GM12875 (cell line): ENCODE measurements at regions not wholly inside any gene's neighbourhood (a gene's known extent, or its start where the extent isn't known, plus 50 kb on each side); places are given as distances from the start of the nearest gene placed in this dataset.

ENCODE experiments used
- H3K4me3 ChIP-seq: one replicate; pipeline ENCODE4 v1.5.1; 2011; ENCODE audit warnings: low read depth, low read length, control low read depth
- TF ChIP-seq, protein P1 (sequence below): IDR thresholded peaks from 2 replicates; pipeline ENCODE4 v1.5.1; 2011; ENCODE audit warnings: low read depth, mild to moderate bottlenecking, control low read depth, inconsistent platforms, low read length, moderate library complexity, borderline replicate concordance; ENCODE audit not compliant: insufficient read depth

DNA sequence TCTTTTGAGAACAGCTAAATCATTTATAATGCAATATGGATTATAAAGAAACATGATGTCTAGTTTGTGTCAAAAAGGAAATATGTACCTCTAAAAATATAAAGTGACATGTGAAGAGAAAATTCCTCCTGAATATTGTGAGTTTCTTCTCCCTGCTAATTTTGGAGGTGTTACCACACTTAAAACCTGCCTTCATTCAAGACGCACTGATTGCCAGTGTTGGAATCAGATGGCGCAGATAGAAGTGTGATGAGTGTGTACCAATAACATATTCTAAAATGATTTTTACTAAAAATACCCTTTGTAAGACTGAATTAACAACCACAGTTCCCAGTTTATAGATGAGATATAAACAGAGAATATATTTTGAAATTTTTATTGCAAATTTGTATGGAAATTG is 681.8 kb upstream of the LRATD1 start:
- TF ChIP-seq, protein P1, sequence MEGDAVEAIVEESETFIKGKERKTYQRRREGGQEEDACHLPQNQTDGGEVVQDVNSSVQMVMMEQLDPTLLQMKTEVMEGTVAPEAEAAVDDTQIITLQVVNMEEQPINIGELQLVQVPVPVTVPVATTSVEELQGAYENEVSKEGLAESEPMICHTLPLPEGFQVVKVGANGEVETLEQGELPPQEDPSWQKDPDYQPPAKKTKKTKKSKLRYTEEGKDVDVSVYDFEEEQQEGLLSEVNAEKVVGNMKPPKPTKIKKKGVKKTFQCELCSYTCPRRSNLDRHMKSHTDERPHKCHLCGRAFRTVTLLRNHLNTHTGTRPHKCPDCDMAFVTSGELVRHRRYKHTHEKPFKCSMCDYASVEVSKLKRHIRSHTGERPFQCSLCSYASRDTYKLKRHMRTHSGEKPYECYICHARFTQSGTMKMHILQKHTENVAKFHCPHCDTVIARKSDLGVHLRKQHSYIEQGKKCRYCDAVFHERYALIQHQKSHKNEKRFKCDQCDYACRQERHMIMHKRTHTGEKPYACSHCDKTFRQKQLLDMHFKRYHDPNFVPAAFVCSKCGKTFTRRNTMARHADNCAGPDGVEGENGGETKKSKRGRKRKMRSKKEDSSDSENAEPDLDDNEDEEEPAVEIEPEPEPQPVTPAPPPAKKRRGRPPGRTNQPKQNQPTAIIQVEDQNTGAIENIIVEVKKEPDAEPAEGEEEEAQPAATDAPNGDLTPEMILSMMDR = no peak
- H3K4me3 ChIP-seq = no peak overlapping the region

DNA sequence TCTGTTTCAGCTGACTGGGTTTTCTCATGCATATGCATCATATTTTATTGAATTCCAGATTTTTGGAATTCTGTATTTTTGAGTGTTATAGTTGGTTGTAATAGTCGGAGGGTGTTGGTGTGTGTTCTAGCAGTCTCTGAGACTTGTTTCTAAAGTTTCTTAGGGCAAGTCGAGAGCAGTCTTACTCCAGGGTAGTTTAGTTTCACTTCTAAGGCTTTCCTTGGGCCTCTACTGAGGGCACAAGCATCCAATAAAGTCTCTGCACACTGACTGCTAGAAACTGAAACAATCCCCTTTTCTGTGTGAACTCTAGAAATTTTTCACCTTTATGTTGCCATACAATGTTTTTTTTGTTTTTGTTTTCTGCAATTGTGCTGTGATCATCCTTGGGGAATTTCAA is 663.7 kb upstream of the LRATD1 start:
- H3K4me3 ChIP-seq = no peak overlapping the region
- TF ChIP-seq, protein P1 = no peak

DNA sequence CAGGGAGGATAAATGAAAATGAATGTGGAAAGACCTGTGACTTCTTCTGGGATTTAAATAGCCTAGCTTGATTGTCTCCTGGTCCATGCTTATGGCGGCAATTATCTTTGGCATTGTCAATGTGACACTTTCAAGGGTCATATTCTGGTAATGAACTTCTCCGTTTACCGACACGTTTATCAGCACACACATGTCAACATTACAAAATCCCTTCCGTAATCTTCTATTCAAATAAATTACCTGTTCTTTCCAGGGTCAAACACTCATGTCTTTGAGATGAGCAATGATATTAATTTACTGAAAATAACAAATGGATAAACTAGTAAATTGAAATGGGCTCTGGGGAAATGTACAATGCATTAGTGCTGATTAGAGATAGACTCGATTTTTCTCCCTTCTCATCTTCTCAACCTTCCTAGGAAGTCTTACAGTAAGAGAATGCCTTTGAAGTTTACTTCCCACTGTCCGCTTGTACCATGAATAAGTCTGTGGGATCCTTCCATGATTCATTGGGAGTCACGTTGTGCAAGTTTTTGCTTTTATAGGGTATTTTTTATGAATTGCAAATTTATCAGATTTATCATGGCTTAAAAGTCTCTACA is 646.3 kb upstream of the LRATD1 start:
- TF ChIP-seq, protein P1 = no peak
- no peak overlapping the region for H3K4me3 ChIP-seq

DNA sequence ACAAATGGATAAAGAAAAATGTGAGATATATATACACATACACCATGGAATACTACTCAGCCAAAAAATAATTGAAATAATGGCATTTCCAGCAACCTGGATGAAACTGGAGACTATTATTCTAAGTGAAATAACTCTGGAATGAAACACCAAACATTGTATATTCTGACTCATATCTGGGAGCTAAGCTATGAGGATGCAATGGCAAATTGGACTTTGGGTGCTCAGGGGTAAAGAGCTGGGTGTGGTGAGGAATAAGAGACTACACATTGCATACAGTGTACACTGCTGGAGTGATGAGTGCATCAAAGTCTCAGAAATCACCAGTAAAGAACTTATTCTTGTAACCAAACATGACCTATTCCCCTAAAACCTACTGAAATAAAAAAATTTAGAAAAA is 636.0 kb upstream of the LRATD1 start:
- no peak overlapping the region for H3K4me3 ChIP-seq
- TF ChIP-seq, protein P1 = no peak

DNA sequence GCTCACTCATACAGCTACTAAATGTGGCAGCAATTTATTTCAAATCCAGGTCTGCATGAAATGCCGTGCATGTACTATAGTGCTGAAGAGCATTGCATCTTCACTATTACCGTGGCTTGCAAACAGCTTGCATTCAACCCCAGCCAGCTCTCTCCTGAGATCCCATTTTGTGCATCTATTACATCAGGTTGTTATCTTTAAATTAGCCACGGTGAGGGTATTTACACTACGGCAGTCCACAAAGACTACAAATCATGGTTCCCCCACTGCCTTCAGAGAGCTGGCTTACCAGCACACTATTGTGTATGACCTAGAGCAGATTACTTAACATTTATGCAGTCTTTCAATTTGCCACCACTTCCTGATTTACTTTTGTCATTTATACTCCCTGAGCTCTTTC is 621.3 kb upstream of the LRATD1 start:
- no peak overlapping the region for H3K4me3 ChIP-seq
- TF ChIP-seq, protein P1 = no peak

DNA sequence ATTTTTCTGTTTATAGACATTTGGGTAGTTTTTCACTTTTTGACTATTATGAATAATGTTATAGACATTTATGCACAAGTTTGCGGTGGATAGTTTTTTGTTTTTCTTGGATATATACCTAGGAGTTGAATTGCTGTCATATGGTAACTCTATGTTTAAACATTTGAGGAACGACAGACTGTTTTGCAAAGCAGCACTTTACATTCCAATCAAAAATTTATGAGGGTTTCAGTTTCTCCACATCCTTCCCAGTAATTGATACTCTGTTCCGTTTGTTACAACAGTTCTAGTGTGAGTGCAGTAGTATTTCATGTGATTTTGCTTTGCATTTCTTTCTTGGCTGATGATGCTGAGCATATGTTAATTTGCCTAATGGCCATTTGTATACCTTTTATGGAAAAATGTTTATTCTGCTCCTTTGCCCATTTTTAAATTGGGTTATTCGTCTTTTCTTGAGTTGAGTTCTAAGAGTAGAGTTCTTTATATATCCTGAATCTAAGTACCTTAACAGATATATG is 617.3 kb upstream of the LRATD1 start:
- TF ChIP-seq, protein P1 = no peak
- no peak overlapping the region for H3K4me3 ChIP-seq

DNA sequence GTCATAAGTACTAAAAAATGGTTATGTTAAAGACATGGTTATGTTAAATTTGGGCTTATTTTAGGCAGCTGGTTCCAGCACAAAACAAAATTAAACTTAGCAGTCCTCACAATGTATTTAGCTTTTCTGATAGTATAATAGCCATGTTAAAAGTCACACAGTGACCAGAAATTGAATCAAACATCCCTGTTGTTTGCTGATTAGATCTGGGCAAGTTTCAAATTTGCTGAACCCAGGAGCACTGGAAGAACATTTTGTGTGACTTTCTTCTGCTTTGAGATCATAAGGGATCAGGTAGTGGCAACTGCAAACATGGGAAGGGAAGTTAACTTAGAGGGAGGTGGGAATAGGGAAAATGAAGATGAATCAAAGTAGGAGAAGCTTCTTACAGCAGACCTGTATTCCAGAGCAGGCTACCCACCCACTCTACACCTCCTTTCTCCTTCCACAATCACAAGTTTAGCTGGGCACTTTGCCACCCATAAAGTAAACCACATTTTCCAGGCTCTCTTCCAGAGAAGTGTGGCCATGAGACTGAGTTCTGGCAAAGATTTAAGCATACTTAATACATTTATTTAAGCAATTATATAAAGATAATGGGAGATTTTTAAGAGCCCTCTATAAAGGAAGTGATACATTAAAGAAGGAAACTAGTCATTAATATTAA is 616.1 kb upstream of the LRATD1 start:
- no peak overlapping the region for H3K4me3 ChIP-seq
- TF ChIP-seq, protein P1 = no peak
